ENCODE measurements at regions not wholly inside any gene's neighbourhood (a gene's known extent, or its start where the extent isn't known, plus 50 kb on each side); places are given as distances from the start of the nearest gene placed in this dataset.

- TF ChIP-seq CTCF (conservative IDR thresholded peaks at IDR 0.05) (no peak), ZFX (IDR thresholded peaks at IDR 0.05) (no peak)
These were observed 282.7 kb downstream of the HDGFL1 start for GRCh38 chr6:22852101-22852500.
